Astrocyte of the spinal cord (primary cell): ENCODE measurements at regions not wholly inside any gene's neighbourhood (a gene's known extent, or its start where the extent isn't known, plus 50 kb on each side); places are given as distances from the start of the nearest gene placed in this dataset.

Experiments used
- DNase-seq: peaks from one replicate; pipeline ENCODE4 v3.0.0; 2011; ENCODE audit warnings: low read depth, low spot score
- H3K4me3 ChIP-seq: 2 replicates; pipeline ENCODE4 v1.5.1; 2011; ENCODE audit warnings: low read depth, mild to moderate bottlenecking, low read length, moderate library complexity
- in situ Hi-C: cut with HindIII; loops from 2 replicates; pipeline ENCODE4 v1.10.0; 2017; ENCODE audit warnings: low sequenced_read_pairs
- TF ChIP-seq, protein P1 (sequence below): IDR thresholded peaks from 2 replicates; pipeline ENCODE4 v1.5.1; 2012; ENCODE audit warnings: low read depth, mild to moderate bottlenecking, low read length, inconsistent platforms

DNA sequence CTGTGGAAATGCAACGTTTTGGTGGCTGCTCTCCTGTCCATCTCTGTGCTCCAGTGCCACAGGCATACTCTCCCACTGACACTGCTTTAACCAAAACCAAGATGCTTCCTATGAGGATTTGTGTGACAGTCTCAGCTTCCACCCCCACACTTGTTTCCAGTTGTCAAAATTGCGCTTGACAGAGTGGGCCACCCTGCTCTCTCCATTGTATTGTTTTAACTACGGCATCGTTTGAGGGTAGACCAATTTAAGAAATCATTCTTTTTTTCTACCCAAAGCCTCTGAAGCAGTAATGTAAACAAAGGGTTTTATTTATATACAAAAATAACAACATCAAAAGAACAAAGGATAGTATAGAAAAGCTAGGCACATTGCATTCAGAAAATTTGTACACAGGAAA, 178.0 kb downstream of the INHBA start:
- no peak for DNase-seq
- H3K4me3 ChIP-seq, result no peak overlapping the region
- TF ChIP-seq, protein P1, sequence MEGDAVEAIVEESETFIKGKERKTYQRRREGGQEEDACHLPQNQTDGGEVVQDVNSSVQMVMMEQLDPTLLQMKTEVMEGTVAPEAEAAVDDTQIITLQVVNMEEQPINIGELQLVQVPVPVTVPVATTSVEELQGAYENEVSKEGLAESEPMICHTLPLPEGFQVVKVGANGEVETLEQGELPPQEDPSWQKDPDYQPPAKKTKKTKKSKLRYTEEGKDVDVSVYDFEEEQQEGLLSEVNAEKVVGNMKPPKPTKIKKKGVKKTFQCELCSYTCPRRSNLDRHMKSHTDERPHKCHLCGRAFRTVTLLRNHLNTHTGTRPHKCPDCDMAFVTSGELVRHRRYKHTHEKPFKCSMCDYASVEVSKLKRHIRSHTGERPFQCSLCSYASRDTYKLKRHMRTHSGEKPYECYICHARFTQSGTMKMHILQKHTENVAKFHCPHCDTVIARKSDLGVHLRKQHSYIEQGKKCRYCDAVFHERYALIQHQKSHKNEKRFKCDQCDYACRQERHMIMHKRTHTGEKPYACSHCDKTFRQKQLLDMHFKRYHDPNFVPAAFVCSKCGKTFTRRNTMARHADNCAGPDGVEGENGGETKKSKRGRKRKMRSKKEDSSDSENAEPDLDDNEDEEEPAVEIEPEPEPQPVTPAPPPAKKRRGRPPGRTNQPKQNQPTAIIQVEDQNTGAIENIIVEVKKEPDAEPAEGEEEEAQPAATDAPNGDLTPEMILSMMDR, result no peak
- in situ Hi-C loops, result no loop called here

DNA sequence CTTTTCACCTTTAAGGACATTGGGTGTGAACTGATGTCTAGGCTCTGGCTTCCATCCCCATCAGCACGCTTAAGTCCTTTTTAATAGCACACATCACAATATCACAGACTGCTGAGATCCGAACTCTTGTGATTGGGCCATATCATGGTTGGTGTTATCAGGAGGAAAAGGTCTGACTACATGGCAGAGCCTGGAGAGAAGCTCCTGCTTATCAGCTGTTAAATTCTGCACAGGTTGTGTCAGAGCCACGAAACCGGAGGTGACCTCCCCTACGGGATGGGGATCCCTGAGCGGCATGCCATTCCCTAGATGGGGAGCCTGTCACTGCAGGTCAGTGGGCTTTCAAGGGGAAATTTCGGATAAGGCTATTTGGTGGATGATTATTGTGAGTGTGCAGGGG, 182.4 kb downstream of the INHBA start:
- DNase-seq, result no peak
- in situ Hi-C loops, result no loop called here
- TF ChIP-seq, protein P1, result no peak
- H3K4me3 ChIP-seq, result no peak overlapping the region

DNA sequence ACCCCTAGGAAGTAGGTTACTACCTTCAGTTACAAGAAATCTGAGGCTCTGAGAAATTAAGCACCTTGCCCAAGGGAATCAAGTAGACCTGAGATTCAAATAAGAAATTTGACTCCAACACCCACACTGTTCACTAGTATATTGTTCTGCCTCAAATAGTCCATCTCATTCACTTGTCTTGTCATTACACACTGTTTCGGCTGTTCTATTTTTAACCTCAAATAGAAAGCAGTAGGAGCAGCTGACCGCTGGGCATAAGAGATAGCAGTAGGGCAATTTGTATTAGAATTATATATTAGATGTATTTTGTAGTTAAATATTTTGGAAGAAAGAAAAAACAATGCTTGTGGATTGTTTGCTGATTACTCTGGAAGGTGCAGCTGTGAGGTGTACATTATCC, 185.1 kb downstream of the INHBA start:
- DNase-seq, result no peak
- no peak overlapping the region for H3K4me3 ChIP-seq
- TF ChIP-seq, protein P1, result no peak
- in situ Hi-C loops, result no loop called here

DNA sequence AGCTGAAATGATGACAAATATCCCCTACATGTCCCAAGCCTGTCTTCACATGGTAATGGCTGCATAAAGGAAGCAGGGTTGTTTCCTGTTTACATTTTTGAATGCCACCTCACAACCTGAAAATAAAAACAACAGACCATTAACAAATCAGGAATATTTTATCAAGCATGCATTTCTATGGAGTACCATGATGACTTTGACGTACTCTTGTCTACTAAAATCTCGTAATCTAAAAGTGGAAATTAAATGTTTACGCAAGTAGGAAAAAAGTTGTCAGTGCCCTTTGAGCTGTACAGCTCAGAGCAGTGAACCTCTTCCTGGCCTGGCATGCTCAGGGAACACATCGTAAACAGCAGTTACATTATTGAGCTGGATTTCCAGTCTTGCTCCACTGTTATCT, 194.1 kb downstream of the INHBA start:
- DNase-seq, result no peak
- in situ Hi-C loops, result no loop called here
- no peak overlapping the region for H3K4me3 ChIP-seq
- TF ChIP-seq, protein P1, result no peak

DNA sequence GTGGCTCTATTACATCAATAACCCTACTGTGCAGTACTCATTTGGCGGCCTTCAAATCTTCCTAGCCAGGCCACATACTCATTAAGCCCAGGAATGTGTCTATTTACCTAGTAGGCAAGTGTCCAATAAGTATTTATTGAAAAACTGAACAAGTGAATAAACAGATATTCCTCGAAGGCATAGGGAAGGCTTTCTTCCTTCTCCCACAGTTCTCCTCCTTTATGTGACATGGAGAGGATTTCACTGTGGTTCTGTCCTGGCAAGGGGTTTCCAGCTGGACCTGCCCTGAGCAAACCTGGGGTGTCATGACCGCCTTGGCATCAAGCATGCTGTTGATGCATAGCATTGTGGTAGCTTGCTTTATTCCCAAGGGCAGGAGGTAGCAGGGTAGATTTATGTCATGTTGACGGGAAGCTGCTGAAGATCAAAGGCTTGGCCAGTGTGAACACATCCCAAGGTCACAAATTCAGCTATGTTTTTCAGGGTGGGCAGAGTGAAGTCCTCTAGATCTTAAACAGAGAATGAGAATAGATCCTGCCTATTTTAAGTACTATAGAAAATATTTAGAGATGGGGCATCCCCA, 195.1 kb downstream of the INHBA start:
- H3K4me3 ChIP-seq, result no peak overlapping the region
- in situ Hi-C loops, result no loop called here
- TF ChIP-seq, protein P1, result no peak
- no peak for DNase-seq

DNA sequence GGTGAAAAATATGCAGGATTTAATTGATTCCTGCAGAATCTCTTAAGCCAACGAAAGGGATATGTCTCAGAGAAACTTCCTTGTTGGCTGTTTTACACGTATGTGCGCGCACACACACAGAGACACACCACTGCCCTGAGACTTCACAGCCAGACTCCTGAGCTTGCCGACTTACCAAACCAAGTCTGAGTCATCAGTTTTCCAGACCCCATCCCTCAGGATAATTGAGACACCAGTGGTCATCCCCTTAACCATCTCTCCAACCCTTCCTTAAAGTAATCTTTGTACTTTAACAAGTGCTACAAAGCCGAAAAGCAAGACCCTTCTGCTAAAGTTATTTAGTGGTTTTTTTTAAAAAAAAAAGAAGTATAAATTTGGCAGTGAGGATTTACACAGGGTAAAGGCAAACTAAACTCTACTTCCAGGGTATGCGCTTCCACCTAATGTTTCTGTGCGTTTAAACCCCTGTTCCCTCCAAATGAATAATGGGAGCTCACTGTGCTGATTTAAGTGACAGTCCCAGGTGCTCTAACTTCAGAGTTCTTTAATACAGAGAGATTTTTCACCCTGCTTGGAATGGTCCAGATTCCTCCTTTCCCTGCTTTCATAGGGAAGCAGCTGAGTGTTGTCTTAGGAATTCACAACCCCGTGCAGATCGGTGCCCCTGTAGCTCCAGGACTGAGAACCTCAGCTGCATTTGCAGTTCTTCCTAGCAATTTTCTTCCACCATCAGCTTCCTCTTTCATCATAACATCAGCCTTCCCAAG, 198.5 kb downstream of the INHBA start:
- TF ChIP-seq, protein P1, result no peak
- in situ Hi-C loops, result no loop called here
- H3K4me3 ChIP-seq, result no peak overlapping the region
- no peak for DNase-seq
